NK-92 treated with Interleukin-12 subunit alpha and Interleukin-12 subunit beta, amount 100 ng/mL, for 24 hours (cell line): ENCODE measurements at regions not wholly inside any gene's neighbourhood (a gene's known extent, or its start where the extent isn't known, plus 50 kb on each side); places are given as distances from the start of the nearest gene placed in this dataset.

Experiments
- DNase-seq: peaks from one replicate; lab custom pipeline; 2025; lab: John Stamatoyannopoulos, UW

- DNase-seq = no peak
Observed at GRCh38 chr5:142474431-142475094, 149.7 kb upstream of the SPRY4 start.

GRCh38 chr5:142473038-142473437, 148.2 kb upstream of the SPRY4 start:
- no peak for DNase-seq

- peak; percentile 79 for DNase-seq
Observed at GRCh38 chr5:142472306-142472951, 147.6 kb upstream of the SPRY4 start.

GRCh38 chr5:142466195-142466971, 141.6 kb upstream of the SPRY4 start:
- no peak for DNase-seq

- no peak for DNase-seq
Observed at GRCh38 chr5:142465476-142465875, 140.7 kb upstream of the SPRY4 start.

- no peak for DNase-seq
Observed at GRCh38 chr5:142463904-142464303, 139.1 kb upstream of the SPRY4 start.

GRCh38 chr5:142461028-142461590, 136.3 kb upstream of the SPRY4 start:
- no peak for DNase-seq

- DNase-seq = no peak
Observed at GRCh38 chr5:142459209-142459608, 134.4 kb upstream of the SPRY4 start.

GRCh38 chr5:142455856-142456255, 131.0 kb upstream of the SPRY4 start:
- no peak for DNase-seq

GRCh38 chr5:142453932-142454331, 129.1 kb upstream of the SPRY4 start:
- DNase-seq = no peak

GRCh38 chr5:142450419-142450818, 125.6 kb upstream of the SPRY4 start:
- DNase-seq = no peak

GRCh38 chr5:142447887-142448286, 123.1 kb upstream of the SPRY4 start:
- no peak for DNase-seq

- no peak for DNase-seq
Observed at GRCh38 chr5:142446960-142447279, 122.1 kb upstream of the SPRY4 start.

- DNase-seq = no peak
Observed at GRCh38 chr5:142446131-142446959, 121.5 kb upstream of the SPRY4 start.

GRCh38 chr5:142445266-142445665, 120.4 kb upstream of the SPRY4 start:
- no peak for DNase-seq

- no peak for DNase-seq
Observed at GRCh38 chr5:142441616-142442015, 116.8 kb upstream of the SPRY4 start.

GRCh38 chr5:142439207-142439860, 114.5 kb upstream of the SPRY4 start:
- DNase-seq = no peak

- DNase-seq = no peak
Observed at GRCh38 chr5:142438573-142438972, 113.8 kb upstream of the SPRY4 start.

GRCh38 chr5:142437563-142437962, 112.7 kb upstream of the SPRY4 start:
- no peak for DNase-seq

GRCh38 chr5:142435410-142436115, 110.7 kb upstream of the SPRY4 start:
- DNase-seq = no peak

GRCh38 chr5:142434322-142434612, 109.4 kb upstream of the SPRY4 start:
- no peak for DNase-seq
